ENCODE measurements at regions not wholly inside any gene's neighbourhood (a gene's known extent, or its start where the extent isn't known, plus 50 kb on each side); places are given as distances from the start of the nearest gene placed in this dataset.

DNA sequence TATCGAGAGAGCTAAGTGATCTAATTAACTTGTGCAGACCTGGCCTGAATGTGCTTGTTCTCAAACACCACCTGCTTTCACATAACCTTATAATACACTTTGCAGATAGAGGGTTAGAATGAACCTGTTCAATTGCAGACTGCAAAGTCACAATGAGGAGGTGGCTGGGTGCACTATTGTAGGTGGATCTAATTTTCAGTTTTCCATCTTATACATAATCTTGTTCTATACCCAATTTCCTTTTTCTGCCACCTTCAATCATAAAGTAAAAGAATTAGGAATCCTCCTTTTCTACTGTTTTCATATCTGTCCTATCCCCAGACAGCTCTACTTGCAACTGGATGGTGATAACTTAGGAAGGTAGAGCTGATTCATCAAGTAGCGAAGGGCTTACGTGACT lies 68.8 kb upstream of the APC start:
- FAIRE-seq = no peak

- no peak for FAIRE-seq
Measured at GRCh38 chr5:112669328-112669963, 68.2 kb upstream of the APC start.

DNA sequence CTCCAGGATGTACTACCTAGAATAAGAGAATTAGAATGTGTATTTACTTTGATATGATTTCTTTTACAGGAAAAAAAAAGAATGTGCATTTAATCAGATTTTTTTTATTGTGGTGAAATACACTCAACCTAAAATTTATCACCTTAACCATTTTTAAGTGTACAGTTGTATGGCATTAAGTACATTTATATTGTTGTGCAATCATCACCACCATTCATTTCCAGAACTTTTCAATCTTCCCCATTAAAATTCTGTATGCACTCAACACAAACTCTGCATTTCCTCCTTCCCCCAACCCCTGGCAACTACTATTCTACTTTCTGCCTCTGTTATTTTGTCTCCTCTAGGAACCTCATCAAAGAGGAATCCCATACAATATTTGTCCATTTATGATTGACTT lies 66.0 kb upstream of the APC start:
- FAIRE-seq = no peak

- FAIRE-seq = no peak
Measured at GRCh38 chr5:112681481-112681908, 56.2 kb upstream of the APC start.

GRCh38 chr5:112682621-112683061 lies 55.0 kb upstream of the APC start:
- FAIRE-seq = no peak

DNA sequence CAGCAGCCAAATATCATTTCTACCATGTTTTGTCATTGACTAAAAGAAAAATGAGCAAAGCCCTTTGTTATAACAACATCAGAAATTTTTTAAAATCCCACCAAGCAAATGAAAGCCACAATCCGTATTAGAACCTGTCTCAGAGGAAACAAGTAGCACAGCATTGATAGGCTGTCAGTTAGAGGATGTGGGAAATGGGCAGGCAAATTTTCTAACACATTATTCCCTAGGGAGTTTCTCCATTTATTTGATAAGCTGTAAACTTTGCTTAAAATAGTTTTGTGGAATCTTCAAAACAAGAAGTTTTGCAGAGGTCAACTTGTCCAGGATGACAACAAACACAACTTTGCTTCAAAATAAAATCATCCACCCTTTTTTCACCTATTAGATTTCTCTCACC lies 53.6 kb upstream of the APC start:
- FAIRE-seq = no peak

DNA sequence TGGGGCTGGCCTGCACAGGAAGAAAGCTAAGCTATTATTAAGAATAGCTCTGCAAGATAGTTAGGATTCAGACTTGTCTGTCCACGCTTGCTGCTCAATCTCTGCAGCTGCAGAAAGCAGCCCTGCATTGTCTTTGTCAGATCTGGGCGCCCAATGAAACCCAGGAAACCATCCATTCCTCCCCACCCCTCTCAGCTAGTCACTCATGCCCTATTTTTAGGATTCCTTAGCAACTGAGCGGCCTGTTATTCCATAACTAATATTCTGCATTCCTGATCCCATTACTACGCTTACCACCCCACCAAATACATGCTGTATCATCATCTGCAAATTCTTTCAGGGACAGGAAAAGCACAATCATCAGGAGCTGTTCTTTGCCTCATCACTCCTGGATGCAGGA lies 52.9 kb upstream of the APC start:
- FAIRE-seq = no peak

GRCh38 chr5:112685386-112685785 lies 52.3 kb upstream of the APC start:
- no peak for FAIRE-seq

GRCh38 chr5:112685931-112686330 lies 51.8 kb upstream of the APC start:
- no peak for FAIRE-seq

DNA sequence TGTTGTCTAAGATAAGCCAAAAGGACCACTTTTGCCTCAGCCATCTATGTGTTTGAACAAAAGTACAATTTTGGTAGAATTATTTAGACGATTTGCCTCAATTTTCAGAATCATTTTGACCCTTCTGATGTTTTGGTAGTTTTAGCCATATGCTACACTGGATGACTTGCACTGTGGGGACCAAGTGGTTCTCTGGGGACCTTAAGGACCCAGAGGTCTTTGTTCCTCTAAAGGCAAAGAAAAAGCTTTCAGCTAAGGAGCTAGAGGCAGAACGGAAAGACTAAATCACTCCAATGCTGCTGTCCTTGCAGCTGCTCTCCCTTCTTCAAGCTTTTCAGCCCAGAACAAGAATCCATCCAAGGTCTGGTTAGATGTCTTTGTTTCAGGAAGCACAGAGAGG lies 51.0 kb upstream of the APC start:
- no peak for FAIRE-seq

GRCh38 chr5:112687306-112687705 lies 50.4 kb upstream of the APC start:
- FAIRE-seq = no peak
